Neural progenitor cell (in vitro differentiated cells): ENCODE measurements at regions not wholly inside any gene's neighbourhood (a gene's known extent, or its start where the extent isn't known, plus 50 kb on each side); places are given as distances from the start of the nearest gene placed in this dataset.

Source experiments
- DNase-seq: peaks from one replicate; pipeline ENCODE4 v3.0.0-alpha.2; 2016; ENCODE audit warnings: low spot score
- H2AFZ ChIP-seq: fragments of 200-600 bp; sonication (generic); replicated peaks from 2 replicates; pipeline ENCODE4 v1.6.1; 2016; ENCODE audit warnings: antibody characterized with exemption
- H3F3A ChIP-seq: fragments of 200-600 bp; sonication (generic); 2 replicates; pipeline ENCODE4 v1.6.1; 2016; ENCODE audit warnings: antibody characterized with exemption, low read depth
- H3K27ac ChIP-seq: fragments of 200-600 bp; sonication (generic); 2 replicates; pipeline ENCODE4 v1.5.1; 2016; ENCODE audit warnings: mild to moderate bottlenecking
- H3K27me3 ChIP-seq: fragments of 200-600 bp; sonication (generic); 2 replicates; pipeline ENCODE4 v1.6.1; 2016; ENCODE audit warnings: mild to moderate bottlenecking, moderate library complexity
- H3K36me3 ChIP-seq: fragments of 200-600 bp; sonication (generic); 2 replicates; pipeline ENCODE4 v1.5.1; 2016
- H3K4me1 ChIP-seq: fragments of 200-600 bp; sonication (generic); 2 replicates; pipeline ENCODE4 v1.6.1; 2016; ENCODE audit warnings: mixed run types
- H3K4me2 ChIP-seq: fragments of 200-600 bp; sonication (generic); 2 replicates; pipeline ENCODE4 v1.6.1; 2016
- H3K4me3 ChIP-seq: fragments of 200-600 bp; sonication (generic); 2 replicates; pipeline ENCODE4 v1.5.1; 2016
- H3K79me2 ChIP-seq: fragments of 200-600 bp; sonication (generic); 2 replicates; pipeline ENCODE4 v1.6.1; 2016; ENCODE audit warnings: low read depth
- H3K9ac ChIP-seq: fragments of 200-600 bp; sonication (generic); 2 replicates; pipeline ENCODE4 v1.6.1; 2016
- H3K9me3 ChIP-seq: fragments of 200-600 bp; sonication (generic); 2 replicates; pipeline ENCODE4 v1.5.1; 2016; ENCODE audit warnings: low read depth
- H4K20me1 ChIP-seq: fragments of 200-600 bp; sonication (generic); 2 replicates; pipeline ENCODE4 v1.6.1; 2016; ENCODE audit warnings: low read depth
- H3K27ac Mint-ChIP-seq: 3 replicates; pipeline ENCODE4 v1.8.0; 2021; ENCODE audit warnings: mixed read lengths
- H3K27me3 Mint-ChIP-seq: 2 replicates; pipeline ENCODE4 v1.8.0; 2022; ENCODE audit warnings: low read depth, mild to moderate bottlenecking, inconsistent platforms, moderate library complexity, mixed read lengths; ENCODE audit not compliant: insufficient read depth
- H3K36me3 Mint-ChIP-seq: 3 replicates; pipeline ENCODE4 v1.8.0; 2021; ENCODE audit warnings: mixed read lengths
- H3K4me1 Mint-ChIP-seq: 3 replicates; pipeline ENCODE4 v1.8.0; 2021; ENCODE audit warnings: mixed read lengths
- H3K4me3 Mint-ChIP-seq: 3 replicates; pipeline ENCODE4 v1.8.0; 2021; ENCODE audit warnings: mild to moderate bottlenecking, moderate library complexity, mixed read lengths
- H3K9me3 Mint-ChIP-seq: 3 replicates; pipeline ENCODE4 v1.8.0; 2020; ENCODE audit warnings: mixed read lengths
- EZH2 ChIP-seq: fragments of 200-600 bp; sonication (generic); IDR thresholded peaks from 2 replicates; pipeline ENCODE4 v1.6.1; 2017; ENCODE audit warnings: antibody characterized with exemption, mild to moderate bottlenecking, moderate library complexity
- EZH2phosphoT487 ChIP-seq: fragments of 200-600 bp; sonication (generic); IDR thresholded peaks from 2 replicates; pipeline ENCODE4 v1.6.1; 2017; ENCODE audit warnings: antibody characterized with exemption
- TF ChIP-seq, protein P1 (sequence below): fragments of 200-600 bp; sonication (generic); IDR thresholded peaks from 2 replicates; pipeline ENCODE4 v1.5.1; 2017; ENCODE audit warnings: antibody characterized with exemption, mild to moderate bottlenecking

DNA sequence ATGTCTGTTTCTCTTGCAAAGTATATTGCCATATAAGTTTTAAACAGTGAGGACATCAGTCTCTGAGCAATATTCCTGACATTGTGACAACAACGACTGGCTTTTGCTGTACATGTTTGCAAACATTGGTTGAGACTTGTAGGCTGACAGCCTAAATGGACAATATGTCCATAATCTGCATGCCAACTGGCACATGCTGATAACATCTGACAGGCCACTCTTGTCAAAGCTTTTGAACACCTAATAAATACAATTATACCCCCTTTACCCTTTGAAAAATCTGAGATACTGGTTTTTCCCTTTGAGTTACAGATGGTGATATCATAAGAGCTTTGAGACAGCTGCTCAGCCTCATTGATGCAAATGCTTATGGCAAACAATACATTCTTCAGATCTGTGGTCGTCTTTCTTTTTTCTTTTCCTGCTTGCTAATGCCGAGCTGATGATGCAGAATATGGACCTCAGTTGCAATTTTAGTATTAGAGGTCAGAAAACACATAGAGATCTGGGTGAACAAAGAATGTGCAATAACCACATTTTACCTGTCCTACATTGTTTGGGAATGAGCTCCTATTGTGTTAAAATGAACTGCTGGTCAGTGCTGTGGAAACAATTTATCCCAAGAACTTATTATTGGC lies 114.9 kb downstream of the RFC3 start:
- H3K9me3 Mint-ChIP-seq: no peaks in the 10 kb centered on the region
- no peaks in the 10 kb centered on the region for H3K79me2 ChIP-seq
- H3K36me3 Mint-ChIP-seq: no peaks in the 10 kb centered on the region
- no peak for DNase-seq
- H3K4me1 ChIP-seq: peaks cover 7% of the 10 kb centered on the region
- no peaks in the 10 kb centered on the region for H3K9me3 ChIP-seq
- H3K27ac ChIP-seq: no peak overlapping the region
- H3K4me3 Mint-ChIP-seq: no peak overlapping the region
- no peak overlapping the region for H2AFZ ChIP-seq
- TF ChIP-seq, protein P1, sequence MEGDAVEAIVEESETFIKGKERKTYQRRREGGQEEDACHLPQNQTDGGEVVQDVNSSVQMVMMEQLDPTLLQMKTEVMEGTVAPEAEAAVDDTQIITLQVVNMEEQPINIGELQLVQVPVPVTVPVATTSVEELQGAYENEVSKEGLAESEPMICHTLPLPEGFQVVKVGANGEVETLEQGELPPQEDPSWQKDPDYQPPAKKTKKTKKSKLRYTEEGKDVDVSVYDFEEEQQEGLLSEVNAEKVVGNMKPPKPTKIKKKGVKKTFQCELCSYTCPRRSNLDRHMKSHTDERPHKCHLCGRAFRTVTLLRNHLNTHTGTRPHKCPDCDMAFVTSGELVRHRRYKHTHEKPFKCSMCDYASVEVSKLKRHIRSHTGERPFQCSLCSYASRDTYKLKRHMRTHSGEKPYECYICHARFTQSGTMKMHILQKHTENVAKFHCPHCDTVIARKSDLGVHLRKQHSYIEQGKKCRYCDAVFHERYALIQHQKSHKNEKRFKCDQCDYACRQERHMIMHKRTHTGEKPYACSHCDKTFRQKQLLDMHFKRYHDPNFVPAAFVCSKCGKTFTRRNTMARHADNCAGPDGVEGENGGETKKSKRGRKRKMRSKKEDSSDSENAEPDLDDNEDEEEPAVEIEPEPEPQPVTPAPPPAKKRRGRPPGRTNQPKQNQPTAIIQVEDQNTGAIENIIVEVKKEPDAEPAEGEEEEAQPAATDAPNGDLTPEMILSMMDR: no peak
- no peak for TF ChIP-seq EZH2
- TF ChIP-seq EZH2phosphoT487: no peak
- no peak overlapping the region for H3K4me2 ChIP-seq
- no peaks in the 10 kb centered on the region for H3F3A ChIP-seq
- H3K4me1 Mint-ChIP-seq: peaks cover 20% of the 10 kb centered on the region
- H3K27ac Mint-ChIP-seq: no peak overlapping the region
- no peaks in the 10 kb centered on the region for H3K27me3 ChIP-seq
- no peaks in the 10 kb centered on the region for H4K20me1 ChIP-seq
- no peaks in the 10 kb centered on the region for H3K36me3 ChIP-seq
- H3K4me3 ChIP-seq: no peak overlapping the region
- no peaks in the 10 kb centered on the region for H3K27me3 Mint-ChIP-seq
- no peak overlapping the region for H3K9ac ChIP-seq

DNA sequence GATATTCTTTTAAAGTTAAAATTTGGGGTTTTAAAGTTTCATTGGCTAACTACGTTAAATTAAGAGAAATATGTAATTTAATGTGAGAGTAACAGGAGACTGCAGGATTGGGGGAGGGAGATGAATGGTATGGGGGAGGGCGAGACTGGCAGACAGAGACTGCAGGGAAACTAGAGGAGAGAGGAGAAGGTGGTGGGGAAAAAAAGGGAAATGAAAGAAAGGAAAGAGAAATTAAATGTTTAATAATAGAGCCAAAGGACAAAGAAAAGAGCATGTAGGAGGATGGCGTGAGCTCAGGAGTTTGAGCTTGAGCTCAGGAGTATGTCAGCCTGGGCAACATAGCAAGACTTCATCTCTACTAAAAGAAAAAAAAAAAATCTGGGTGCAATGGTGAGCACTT lies 115.9 kb downstream of the RFC3 start:
- H3K79me2 ChIP-seq: no peaks in the 10 kb centered on the region
- H3K9me3 ChIP-seq: no peaks in the 10 kb centered on the region
- H3K4me3 ChIP-seq: no peak overlapping the region
- DNase-seq: no peak
- H4K20me1 ChIP-seq: no peaks in the 10 kb centered on the region
- TF ChIP-seq EZH2phosphoT487 (no peak), EZH2 (no peak)
- TF ChIP-seq, protein P1: no peak
- no peak overlapping the region for H3K4me2 ChIP-seq
- Mint-ChIP-seq H3K27ac (no peak overlapping the region), H3K4me3 (no peak overlapping the region), H3K4me1 (peaks cover 22% of the 10 kb centered on the region), H3K9me3 (no peaks in the 10 kb centered on the region), H3K36me3 (no peaks in the 10 kb centered on the region), H3K27me3 (no peaks in the 10 kb centered on the region)
- no peak overlapping the region for H3K9ac ChIP-seq
- no peak overlapping the region for H2AFZ ChIP-seq
- H3K27ac ChIP-seq: no peak overlapping the region
- H3F3A ChIP-seq: no peaks in the 10 kb centered on the region
- no peaks in the 10 kb centered on the region for H3K27me3 ChIP-seq
- peaks cover 12% of the 10 kb centered on the region for H3K4me1 ChIP-seq
- peaks cover 4% of the 10 kb centered on the region for H3K36me3 ChIP-seq

DNA sequence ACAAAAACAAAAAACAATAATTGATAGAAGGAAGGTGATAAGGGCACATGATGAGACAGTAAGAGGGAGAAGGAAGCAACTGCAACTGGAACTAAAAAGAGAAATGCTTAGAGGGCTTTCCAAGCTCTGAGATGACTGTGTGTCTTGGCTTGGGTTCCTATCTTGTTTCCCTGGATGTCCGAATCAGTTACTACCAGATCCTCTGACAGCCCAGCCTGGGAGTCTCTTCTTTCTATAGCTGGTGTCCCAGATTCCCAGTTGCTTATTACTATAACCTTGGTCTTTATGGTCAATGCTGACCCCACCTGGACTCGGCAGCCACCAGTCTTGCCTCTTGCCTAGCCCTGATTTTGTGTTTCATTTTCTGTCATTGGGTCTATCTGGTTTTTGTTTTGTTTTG lies 116.4 kb downstream of the RFC3 start:
- no peaks in the 10 kb centered on the region for H3K9me3 ChIP-seq
- H3K27me3 Mint-ChIP-seq: no peaks in the 10 kb centered on the region
- no peak overlapping the region for H3K9ac ChIP-seq
- no peaks in the 10 kb centered on the region for H3K79me2 ChIP-seq
- H3K4me1 Mint-ChIP-seq: peaks cover 22% of the 10 kb centered on the region
- H3K4me3 Mint-ChIP-seq: no peak overlapping the region
- H3K9me3 Mint-ChIP-seq: no peaks in the 10 kb centered on the region
- no peaks in the 10 kb centered on the region for H3K27me3 ChIP-seq
- H3K4me3 ChIP-seq: no peak overlapping the region
- no peak for DNase-seq
- no peaks in the 10 kb centered on the region for H3K36me3 Mint-ChIP-seq
- H3K27ac ChIP-seq: no peak overlapping the region
- peaks cover 4% of the 10 kb centered on the region for H3K36me3 ChIP-seq
- no peak overlapping the region for H3K27ac Mint-ChIP-seq
- no peak overlapping the region for H2AFZ ChIP-seq
- TF ChIP-seq, protein P1: no peak
- TF ChIP-seq EZH2 (no peak), EZH2phosphoT487 (no peak)
- no peak overlapping the region for H3K4me2 ChIP-seq
- H4K20me1 ChIP-seq: no peaks in the 10 kb centered on the region
- H3F3A ChIP-seq: no peaks in the 10 kb centered on the region
- H3K4me1 ChIP-seq: peaks cover 12% of the 10 kb centered on the region
